HG03159 (cell line): ENCODE measurements at regions not wholly inside any gene's neighbourhood (a gene's known extent, or its start where the extent isn't known, plus 50 kb on each side); places are given as distances from the start of the nearest gene placed in this dataset.

Source experiments
- ATAC-seq: cut with Tn5 transposase; IDR thresholded peaks from one replicate; pipeline ENCODE4 v1.9.1; 2021; ENCODE audit warnings: mild to moderate bottlenecking, moderate library complexity; ENCODE audit not compliant: unreplicated experiment

- ATAC-seq, result no peak
Observed at GRCh38 chr17:14510136-14510535, 209.3 kb downstream of the HS3ST3B1 start.

- ATAC-seq, result no peak
Observed at GRCh38 chr17:14508156-14508555, 207.3 kb downstream of the HS3ST3B1 start.

- ATAC-seq, result no peak
Observed at GRCh38 chr17:14506364-14506763, 205.5 kb downstream of the HS3ST3B1 start.

DNA sequence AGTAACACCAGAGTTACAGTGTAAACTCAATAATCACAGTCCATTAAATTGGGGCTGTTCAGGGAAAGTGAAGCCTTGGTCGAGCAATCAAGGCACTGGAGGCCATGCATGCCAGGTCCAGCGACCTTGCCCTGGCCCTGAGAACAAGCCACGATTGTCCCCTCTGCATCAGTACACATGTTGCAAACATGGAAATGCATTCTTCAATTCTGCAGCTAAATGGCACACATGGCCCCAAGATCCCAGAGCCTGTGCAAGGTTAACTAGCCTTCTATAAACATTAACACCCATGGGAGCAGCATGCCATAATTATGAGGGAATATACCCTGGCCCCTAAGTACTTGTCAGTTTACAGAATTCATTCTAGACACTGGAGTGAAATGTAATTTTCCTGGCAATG lies 204.7 kb downstream of the HS3ST3B1 start:
- ATAC-seq, result no peak

DNA sequence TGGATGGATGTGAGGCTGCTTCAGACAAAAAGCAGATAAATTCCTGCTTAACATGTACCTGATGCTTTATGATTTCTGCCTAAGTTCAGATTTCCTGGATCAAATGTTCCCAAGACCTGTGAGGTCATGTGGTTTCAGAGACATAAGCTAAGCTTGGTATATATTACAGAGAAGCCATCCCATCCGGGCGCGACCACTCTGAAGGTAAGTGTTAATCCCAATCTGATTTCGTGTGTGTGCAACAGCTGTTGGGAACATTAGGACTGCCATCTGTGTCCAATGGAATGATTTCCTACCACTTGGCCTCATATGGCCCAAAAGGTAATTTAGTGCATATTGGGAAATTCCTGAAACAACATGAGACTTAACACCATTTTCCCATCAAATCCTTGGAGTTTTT lies 199.1 kb downstream of the HS3ST3B1 start:
- ATAC-seq, result no peak

DNA sequence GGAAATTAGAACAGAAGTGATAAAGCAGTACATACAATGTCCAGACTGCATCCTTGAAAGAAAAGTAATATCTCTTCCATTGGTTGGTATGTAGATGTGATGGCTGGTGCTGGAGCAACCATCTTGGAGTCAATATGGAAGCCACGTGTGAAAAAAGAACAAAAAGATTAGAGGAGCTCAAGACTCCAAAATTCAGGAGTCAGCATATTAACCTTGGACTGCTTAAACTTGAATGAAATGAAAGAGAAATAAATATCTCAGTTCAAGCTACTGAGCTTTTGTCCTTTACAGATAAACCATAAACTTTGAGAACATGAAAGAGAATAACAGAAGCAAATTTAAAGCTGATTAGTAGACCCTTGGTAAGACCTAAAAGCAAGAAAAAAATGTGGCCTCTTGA lies 197.9 kb downstream of the HS3ST3B1 start:
- no peak for ATAC-seq

GRCh38 chr17:14494161-14494560 lies 193.3 kb downstream of the HS3ST3B1 start:
- no peak for ATAC-seq

DNA sequence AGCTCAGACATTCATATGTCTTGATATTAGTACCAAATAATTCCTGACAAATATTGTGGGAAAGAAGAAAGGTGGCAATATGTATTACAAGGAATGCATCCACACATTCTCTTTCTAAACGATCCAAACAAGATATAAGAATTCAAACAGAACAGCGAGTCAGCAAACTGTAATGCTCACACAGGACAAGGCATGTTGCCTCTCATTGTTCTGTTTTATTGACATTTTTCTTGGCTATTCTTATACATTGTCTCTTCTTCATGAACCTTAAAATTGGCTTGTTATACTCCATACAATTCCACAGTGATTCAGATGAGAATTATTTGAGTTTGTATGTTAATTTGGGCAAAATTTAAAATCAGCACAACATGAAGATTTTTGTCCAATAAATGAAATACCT lies 189.1 kb downstream of the HS3ST3B1 start:
- no peak for ATAC-seq

DNA sequence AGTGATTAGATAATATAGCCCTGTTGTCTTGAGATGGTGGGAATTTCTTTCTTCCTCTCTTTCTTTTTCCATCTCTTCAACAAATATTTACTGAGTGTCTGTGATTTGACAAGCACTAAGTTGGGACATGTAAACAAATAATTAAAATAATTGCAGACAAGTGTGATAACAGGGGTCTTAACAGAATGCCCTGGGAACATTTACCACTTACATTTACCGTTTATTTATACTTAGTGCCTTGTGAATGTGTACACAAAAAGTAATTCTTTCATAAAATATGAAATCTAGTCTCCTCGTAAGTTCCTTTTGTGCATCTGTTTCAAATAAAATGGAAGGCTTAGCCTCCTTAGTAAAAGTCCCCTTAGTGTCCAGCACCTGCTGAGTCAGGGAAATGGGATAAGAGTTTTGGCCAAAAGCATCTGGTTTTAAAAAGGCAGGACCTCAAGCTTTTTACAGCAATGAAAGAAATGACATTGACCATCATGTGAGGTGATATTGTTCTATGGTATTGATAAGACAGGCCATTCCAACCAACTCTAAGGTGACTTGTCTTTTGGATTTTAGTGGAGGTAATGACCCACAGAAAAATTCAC lies 188.2 kb downstream of the HS3ST3B1 start:
- ATAC-seq, result no peak

DNA sequence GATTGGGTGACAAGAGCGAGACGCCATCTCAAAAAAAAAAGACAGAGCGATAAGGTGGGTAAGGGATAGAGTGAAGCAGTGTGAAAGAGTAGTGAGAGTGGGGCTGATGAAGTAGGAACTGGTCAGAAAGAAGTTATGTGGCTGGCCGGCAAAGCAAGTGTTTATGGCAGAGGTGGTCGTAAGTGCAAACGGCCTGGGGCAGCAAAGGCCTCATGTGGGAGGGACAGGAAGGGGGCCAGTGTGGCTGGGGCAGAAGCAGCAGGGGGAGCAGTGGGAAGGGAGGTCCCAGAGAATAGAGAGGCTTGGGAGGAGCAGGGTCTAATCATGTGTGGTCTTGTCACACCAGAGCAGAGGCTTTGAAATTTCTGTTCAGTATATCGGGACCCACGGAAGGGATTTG lies 186.2 kb downstream of the HS3ST3B1 start:
- no peak for ATAC-seq

DNA sequence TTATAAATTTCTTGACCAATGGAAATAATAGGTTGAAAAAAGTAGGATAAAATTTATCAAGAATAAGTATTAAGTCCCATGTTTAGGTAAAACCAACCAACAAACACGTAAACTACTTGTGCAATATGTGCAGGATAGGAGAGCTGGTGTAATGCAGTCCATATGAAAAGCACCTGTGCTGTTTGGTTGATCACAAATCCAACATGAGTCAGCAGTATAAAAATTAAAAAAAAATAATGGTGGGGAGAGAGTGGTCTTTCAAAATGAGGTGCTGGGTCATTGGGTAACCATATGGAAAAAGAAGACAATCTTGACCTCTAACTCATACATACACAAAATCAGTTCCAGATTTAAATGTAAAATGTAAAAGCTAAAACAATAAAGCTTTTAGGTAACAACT lies 181.8 kb downstream of the HS3ST3B1 start:
- no peak for ATAC-seq

- ATAC-seq, result no peak
Observed at GRCh38 chr17:14481664-14482063, 180.8 kb downstream of the HS3ST3B1 start.

DNA sequence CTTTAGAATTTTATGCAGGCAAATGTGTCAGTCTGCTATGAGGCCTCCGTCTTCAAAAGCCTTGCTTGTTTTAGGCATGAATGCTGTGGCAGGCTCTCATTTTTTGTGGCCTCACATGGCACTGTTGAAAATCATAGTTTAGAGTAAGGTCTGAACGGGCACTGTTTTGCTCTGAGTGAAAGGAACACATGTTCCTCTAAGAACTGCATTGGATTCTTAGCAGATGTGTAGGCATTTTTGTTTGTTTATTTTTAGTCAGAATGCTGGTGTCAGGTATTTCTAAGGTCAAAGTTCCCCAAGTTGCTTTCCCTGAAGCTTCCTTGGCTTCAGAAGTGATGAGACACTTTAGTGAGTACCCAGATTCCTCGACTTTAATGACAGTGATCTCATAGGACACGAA lies 173.7 kb downstream of the HS3ST3B1 start:
- ATAC-seq, result no peak

DNA sequence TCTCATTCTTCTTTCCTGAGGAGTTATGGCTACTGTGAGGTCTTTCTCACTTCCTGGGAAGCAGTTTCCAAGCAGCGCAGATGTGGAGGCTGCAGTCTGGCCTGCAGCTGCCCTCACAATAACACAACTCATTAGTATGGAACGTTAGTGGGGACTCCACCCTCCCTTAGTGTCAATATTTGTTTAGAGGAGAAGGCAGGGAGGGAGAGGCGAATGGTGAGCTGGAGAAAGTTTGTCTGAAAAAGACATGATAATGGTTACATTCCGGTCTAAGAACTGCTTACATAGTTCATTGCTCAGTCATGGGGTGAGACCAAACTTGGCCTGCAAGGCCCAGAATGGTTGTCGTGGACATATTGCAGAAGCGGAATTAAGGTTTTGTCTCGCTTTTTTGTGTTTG lies 170.2 kb downstream of the HS3ST3B1 start:
- ATAC-seq, result no peak

DNA sequence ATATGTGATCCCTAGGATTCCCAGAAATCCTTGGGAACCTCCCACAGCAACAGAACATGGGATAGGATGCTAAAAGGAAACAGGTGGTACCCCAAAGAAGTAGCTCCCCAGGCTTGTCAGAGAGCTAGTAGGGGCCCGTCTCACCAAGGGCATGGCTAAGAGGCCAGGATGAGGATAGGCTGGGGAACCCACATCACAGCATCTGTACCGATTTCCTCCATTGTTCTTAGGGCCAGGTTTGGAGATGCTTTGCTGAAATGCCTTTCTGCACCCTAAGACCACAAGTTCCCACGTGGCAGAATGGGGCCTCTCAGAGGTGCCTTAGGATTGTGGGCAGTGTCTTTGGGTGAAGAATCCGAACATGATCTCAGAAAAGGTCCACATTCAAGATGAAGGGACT lies 169.5 kb downstream of the HS3ST3B1 start:
- no peak for ATAC-seq

DNA sequence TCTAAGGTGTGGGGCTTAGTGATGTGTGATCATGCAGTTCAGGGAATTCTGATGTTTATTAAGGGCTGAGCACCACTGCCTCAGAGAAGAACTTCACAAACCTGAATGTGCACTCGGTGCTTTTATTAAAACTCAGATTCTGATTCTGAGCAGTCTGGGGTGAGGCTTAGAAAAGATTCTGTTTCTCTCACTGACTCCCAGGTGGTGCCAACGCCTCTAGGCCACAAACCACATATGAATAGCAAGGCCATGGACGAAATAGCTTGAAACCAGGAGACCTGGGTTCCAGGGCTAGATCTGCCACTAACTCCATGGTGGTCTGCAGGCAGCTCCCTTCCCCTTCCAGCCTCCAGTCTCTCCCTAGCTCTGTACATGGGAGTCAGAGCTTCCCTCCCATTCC lies 169.1 kb downstream of the HS3ST3B1 start:
- ATAC-seq, result no peak

DNA sequence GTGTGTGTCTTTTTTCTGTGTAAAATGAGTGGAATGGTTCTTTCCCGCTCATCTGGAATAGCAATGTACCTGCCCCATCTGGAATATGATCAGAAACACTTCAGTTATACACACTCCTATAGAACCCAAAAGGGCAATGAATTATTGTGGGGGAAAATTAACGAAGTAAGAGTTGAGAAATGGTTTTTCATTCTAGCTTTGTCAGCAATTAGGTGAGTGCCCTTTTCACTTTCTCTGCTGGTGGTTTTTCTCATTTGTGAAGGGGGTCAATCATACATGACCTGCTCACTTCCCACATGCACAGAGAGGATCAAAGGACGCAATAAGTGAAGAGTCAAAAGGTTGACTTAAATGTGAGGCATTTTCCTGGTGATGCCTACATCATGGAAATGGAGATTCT lies 168.0 kb downstream of the HS3ST3B1 start:
- no peak for ATAC-seq

GRCh38 chr17:14461227-14461548 lies 160.3 kb downstream of the HS3ST3B1 start:
- ATAC-seq, result no peak

DNA sequence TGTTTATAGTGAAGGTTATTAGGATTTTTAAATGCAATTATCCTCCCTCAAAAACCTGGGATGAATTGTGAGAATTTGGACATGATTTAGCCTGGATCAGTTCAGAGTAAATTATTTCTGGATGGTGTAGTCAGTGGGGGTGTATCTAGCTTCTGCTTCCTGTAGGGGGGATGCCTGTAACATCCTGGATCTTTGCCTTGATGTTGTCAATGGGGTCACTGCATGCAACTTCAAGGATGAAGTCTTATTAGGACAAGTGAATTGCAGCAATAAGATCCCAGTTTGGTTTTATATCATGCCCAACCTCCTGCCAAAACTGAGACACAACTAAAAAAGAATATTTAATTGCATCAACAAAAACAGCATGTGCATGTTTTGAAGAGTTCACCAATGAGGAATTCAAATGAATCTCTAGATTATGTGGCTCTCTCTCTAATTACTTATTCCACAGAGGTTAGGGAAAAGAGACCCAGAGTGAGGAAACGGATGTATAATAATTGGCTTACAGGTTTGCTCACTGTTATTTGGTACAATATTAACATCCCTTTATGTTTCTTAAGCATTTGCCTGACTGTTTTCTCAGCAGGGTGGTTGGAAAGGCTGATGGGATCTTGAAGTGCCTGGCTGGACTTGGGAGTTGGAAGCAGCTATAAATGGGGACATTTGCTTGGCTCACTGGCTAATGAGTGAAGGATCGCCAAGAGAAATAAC lies 159.8 kb downstream of the HS3ST3B1 start:
- no peak for ATAC-seq

- ATAC-seq, result no peak
Observed at GRCh38 chr17:14459955-14460354, 159.1 kb downstream of the HS3ST3B1 start.

DNA sequence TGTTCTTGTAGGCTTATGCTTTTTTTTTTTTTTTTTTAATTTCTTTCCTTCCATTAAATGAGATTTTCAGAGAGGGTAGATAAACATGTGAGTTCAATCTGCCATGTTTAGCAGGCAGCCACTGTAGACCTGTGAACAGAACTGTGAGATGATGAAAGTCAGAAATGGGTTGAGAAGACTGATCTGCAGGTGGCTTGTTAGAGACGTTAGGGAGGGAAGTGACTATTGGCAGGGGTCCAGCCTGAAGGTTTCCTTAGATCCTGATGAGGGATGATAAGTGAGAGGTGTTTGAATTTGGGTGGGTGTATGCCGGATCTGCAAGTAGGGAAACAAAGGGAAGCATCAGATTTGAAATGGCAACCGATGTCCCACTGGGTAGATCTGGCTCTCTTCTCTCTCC lies 157.8 kb downstream of the HS3ST3B1 start:
- ATAC-seq, result no peak

- ATAC-seq, result no peak
Observed at GRCh38 chr17:14454746-14455145, 153.9 kb downstream of the HS3ST3B1 start.

- ATAC-seq, result no peak
Observed at GRCh38 chr17:14452856-14453255, 152.0 kb downstream of the HS3ST3B1 start.
